WTC11 (cell line): ENCODE measurements at regions not wholly inside any gene's neighbourhood (a gene's known extent, or its start where the extent isn't known, plus 50 kb on each side); places are given as distances from the start of the nearest gene placed in this dataset.

Source experiments
- ATAC-seq: fragments of 200-7000 bp; cut with Tn5 transposase; 2 replicates; pipeline ENCODE4 v1.10.0; 2021; ENCODE audit warnings: mild to moderate bottlenecking, moderate library complexity
- CTCF ChIA-PET: fragments of 300-600 bp; sonication (Branson Sonifier 250); formaldehyde crosslinking; loops from one replicate; lab custom pipeline; 2021; ENCODE audit warnings: antibody characterized with exemption; lab: Charles Lee
- POLR2A ChIA-PET: fragments of 350-600 bp; sonication (Branson Sonifier 250); formaldehyde crosslinking; loops from one replicate; lab custom pipeline; 2021; ENCODE audit warnings: antibody characterized with exemption; lab: Charles Lee
- DNase-seq: peaks from one replicate; pipeline ENCODE4 v3.0.0; 2021; ENCODE audit warnings: low spot score
- H3K27ac Mint-ChIP-seq: 2 replicates; pipeline ENCODE4 v1.8.0; 2021; ENCODE audit warnings: mixed read lengths
- H3K27me3 Mint-ChIP-seq: 2 replicates; pipeline ENCODE4 v1.8.0; 2021; ENCODE audit warnings: low read depth, mild to moderate bottlenecking, moderate library complexity, mixed read lengths
- H3K36me3 Mint-ChIP-seq: 2 replicates; pipeline ENCODE4 v1.8.0; 2021; ENCODE audit warnings: mixed read lengths
- H3K4me1 Mint-ChIP-seq: 2 replicates; pipeline ENCODE4 v1.8.0; 2022; ENCODE audit warnings: mixed read lengths
- H3K4me3 Mint-ChIP-seq: 2 replicates; pipeline ENCODE4 v1.8.0; 2021; ENCODE audit warnings: mild to moderate bottlenecking, moderate library complexity, mixed read lengths
- H3K9me3 Mint-ChIP-seq: 2 replicates; pipeline ENCODE4 v1.8.0; 2021; ENCODE audit warnings: mixed read lengths
- CTCF ChIP-seq: fragments of 200-600 bp; IDR thresholded peaks from 2 replicates; pipeline ENCODE4 v1.8.0; 2022; ENCODE audit warnings: antibody characterized with exemption
- GTF2I ChIP-seq: fragments of 250-450 bp; sonication (Bioruptor Pico); conservative IDR thresholded peaks from 2 replicates; pipeline ENCODE4 v1.4.0; 2021; ENCODE audit warnings: mild to moderate bottlenecking
- KAT7 ChIP-seq: sonication (generic); formaldehyde crosslinking; IDR thresholded peaks from 2 replicates; pipeline ENCODE4 v1.8.1; 2023; ENCODE audit warnings: missing genetic modification reagents, mild to moderate bottlenecking, borderline replicate concordance
- MYBL2 ChIP-seq: sonication (generic); formaldehyde crosslinking; IDR thresholded peaks from 2 replicates; pipeline ENCODE4 v1.8.1; 2023; ENCODE audit warnings: mild to moderate bottlenecking, moderate library complexity, missing genetic modification reagents
- NFE2L1 ChIP-seq: sonication (generic); formaldehyde crosslinking; IDR thresholded peaks from 2 replicates; pipeline ENCODE4 v1.8.1; 2023; ENCODE audit warnings: missing genetic modification reagents
- NFYB ChIP-seq: sonication (generic); formaldehyde crosslinking; conservative IDR thresholded peaks from 2 replicates; pipeline ENCODE4 v1.8.0; 2022; ENCODE audit warnings: low read depth, missing genetic modification reagents
- PRRX2 ChIP-seq: fragments of 250-450 bp; sonication (Bioruptor Pico); IDR thresholded peaks from 2 replicates; pipeline ENCODE4 v1.8.0; 2021; ENCODE audit warnings: mild to moderate bottlenecking
- RELA ChIP-seq: sonication (generic); formaldehyde crosslinking; IDR thresholded peaks from 2 replicates; pipeline ENCODE4 v1.8.1; 2022; ENCODE audit warnings: missing genetic modification reagents, mild to moderate bottlenecking, borderline replicate concordance
- RORB ChIP-seq: fragments of 250-450 bp; sonication (Bioruptor Pico); IDR thresholded peaks from 2 replicates; pipeline ENCODE4 v1.9.0; 2021; ENCODE audit warnings: mild to moderate bottlenecking
- SMAD4 ChIP-seq: sonication (generic); formaldehyde crosslinking; IDR thresholded peaks from 2 replicates; pipeline ENCODE4 v1.8.0; 2022; ENCODE audit warnings: mild to moderate bottlenecking, missing genetic modification reagents
- TEAD4 ChIP-seq: sonication (generic); formaldehyde crosslinking; IDR thresholded peaks from 2 replicates; pipeline ENCODE4 v1.8.0; 2022; ENCODE audit warnings: mild to moderate bottlenecking, missing genetic modification reagents
- ZNF281 ChIP-seq: sonication (generic); formaldehyde crosslinking; IDR thresholded peaks from 2 replicates; pipeline ENCODE4 v1.8.0; 2023; ENCODE audit warnings: mild to moderate bottlenecking, missing genetic modification reagents
- ZNF423 ChIP-seq: fragments of 250-450 bp; sonication (Bioruptor Pico); IDR thresholded peaks from 2 replicates; pipeline ENCODE4 v2.1.2; 2022; ENCODE audit warnings: mild to moderate bottlenecking, moderate library complexity
- ZNF671 ChIP-seq: fragments of 250-450 bp; sonication (Bioruptor Pico); IDR thresholded peaks from 2 replicates; pipeline ENCODE4 v1.8.0; 2021; ENCODE audit warnings: mild to moderate bottlenecking
- TF ChIP-seq, protein P1 (sequence below): sonication (generic); formaldehyde crosslinking; IDR thresholded peaks from 2 replicates; pipeline ENCODE4 v1.8.1; 2023; ENCODE audit warnings: mild to moderate bottlenecking, missing genetic modification reagents, borderline replicate concordance
- TF ChIP-seq, protein P2 (sequence below): sonication (generic); formaldehyde crosslinking; IDR thresholded peaks from 2 replicates; pipeline ENCODE4 v1.8.0; 2022; ENCODE audit warnings: mild to moderate bottlenecking, missing genetic modification reagents
- TF ChIP-seq, protein P3 (sequence below): sonication (generic); formaldehyde crosslinking; IDR thresholded peaks from 2 replicates; pipeline ENCODE4 v1.8.1; 2022; ENCODE audit warnings: mild to moderate bottlenecking, missing genetic modification reagents, moderate library complexity, borderline replicate concordance
- TF ChIP-seq, protein P4 (sequence below): sonication (generic); formaldehyde crosslinking; IDR thresholded peaks from 2 replicates; pipeline ENCODE4 v1.8.0; 2023; ENCODE audit warnings: missing genetic modification reagents
- TF ChIP-seq, protein P5 (sequence below): sonication (generic); formaldehyde crosslinking; IDR thresholded peaks from 2 replicates; pipeline ENCODE4 v1.8.0; 2022; ENCODE audit warnings: mild to moderate bottlenecking, missing genetic modification reagents
- TF ChIP-seq, protein P6 (sequence below): fragments of 250-450 bp; sonication (Bioruptor Pico); IDR thresholded peaks from 2 replicates; pipeline ENCODE4 v1.8.0; 2021; ENCODE audit warnings: mild to moderate bottlenecking

DNA sequence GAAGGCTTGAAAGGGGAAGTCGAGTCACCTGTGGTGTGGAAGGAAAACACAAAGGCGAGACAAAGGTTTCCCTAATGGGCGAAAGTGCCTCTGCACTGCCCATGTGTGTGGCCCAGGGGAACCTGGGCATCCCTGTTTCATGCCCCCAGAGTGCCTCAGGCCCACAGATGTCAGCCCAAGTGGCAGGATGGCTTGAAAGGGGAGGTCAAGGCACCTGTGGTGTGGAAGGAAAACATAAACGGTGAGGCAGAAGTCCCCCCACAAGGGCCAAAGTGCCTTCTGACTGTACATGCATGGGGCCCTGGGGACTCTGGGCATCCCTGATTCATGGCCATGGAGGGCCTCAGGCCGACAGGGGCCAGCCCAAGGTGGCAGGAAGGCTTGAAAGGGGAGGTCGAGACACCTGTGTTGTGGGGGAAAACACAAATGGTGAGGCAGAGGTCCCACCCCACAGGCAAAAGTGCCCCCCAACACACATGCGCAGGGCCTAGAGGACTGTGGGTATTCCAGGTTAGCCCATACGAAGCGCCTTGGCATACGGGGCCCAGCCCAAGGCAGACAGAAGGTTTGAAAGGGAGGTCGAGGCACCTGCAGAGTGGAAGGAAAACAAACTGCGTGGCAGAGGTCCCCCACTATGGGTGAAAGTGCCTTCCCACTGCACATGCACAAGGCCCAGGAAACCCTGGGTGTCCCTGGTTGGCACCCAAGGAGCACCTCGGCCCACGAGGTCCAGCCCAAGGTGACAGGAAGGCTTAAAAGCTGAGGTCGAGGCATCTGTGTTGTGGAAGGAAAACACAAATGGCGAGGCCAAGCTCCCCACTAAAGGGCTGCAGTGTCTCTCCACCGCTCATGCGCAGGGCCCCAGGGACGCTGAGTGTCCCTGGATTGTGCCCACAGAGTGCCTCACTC is 382.3 kb downstream of the ALG10 start:
- peaks cover 20% of the 10 kb centered on the region for H3K27me3 Mint-ChIP-seq
- H3K4me3 Mint-ChIP-seq: no peak overlapping the region
- ATAC-seq (no peak), DNase-seq (no peak)
- TF ChIP-seq KAT7: no peak
- TF ChIP-seq SMAD4: no peak
- TF ChIP-seq NFYB (CRISPR knock-in tag): no peak
- no peak for TF ChIP-seq TEAD4 (CRISPR knock-in tag)
- TF ChIP-seq, protein P1, sequence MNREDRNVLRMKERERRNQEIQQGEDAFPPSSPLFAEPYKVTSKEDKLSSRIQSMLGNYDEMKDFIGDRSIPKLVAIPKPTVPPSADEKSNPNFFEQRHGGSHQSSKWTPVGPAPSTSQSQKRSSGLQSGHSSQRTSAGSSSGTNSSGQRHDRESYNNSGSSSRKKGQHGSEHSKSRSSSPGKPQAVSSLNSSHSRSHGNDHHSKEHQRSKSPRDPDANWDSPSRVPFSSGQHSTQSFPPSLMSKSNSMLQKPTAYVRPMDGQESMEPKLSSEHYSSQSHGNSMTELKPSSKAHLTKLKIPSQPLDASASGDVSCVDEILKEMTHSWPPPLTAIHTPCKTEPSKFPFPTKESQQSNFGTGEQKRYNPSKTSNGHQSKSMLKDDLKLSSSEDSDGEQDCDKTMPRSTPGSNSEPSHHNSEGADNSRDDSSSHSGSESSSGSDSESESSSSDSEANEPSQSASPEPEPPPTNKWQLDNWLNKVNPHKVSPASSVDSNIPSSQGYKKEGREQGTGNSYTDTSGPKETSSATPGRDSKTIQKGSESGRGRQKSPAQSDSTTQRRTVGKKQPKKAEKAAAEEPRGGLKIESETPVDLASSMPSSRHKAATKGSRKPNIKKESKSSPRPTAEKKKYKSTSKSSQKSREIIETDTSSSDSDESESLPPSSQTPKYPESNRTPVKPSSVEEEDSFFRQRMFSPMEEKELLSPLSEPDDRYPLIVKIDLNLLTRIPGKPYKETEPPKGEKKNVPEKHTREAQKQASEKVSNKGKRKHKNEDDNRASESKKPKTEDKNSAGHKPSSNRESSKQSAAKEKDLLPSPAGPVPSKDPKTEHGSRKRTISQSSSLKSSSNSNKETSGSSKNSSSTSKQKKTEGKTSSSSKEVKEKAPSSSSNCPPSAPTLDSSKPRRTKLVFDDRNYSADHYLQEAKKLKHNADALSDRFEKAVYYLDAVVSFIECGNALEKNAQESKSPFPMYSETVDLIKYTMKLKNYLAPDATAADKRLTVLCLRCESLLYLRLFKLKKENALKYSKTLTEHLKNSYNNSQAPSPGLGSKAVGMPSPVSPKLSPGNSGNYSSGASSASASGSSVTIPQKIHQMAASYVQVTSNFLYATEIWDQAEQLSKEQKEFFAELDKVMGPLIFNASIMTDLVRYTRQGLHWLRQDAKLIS (CRISPR knock-in tag): no peak
- TF ChIP-seq ZNF671 (CRISPR knock-in tag): no peak
- no peak for TF ChIP-seq RELA (CRISPR knock-in tag)
- TF ChIP-seq, protein P2, sequence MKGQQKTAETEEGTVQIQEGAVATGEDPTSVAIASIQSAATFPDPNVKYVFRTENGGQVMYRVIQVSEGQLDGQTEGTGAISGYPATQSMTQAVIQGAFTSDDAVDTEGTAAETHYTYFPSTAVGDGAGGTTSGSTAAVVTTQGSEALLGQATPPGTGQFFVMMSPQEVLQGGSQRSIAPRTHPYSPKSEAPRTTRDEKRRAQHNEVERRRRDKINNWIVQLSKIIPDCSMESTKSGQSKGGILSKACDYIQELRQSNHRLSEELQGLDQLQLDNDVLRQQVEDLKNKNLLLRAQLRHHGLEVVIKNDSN (CRISPR knock-in tag): no peak
- TF ChIP-seq, protein P3, sequence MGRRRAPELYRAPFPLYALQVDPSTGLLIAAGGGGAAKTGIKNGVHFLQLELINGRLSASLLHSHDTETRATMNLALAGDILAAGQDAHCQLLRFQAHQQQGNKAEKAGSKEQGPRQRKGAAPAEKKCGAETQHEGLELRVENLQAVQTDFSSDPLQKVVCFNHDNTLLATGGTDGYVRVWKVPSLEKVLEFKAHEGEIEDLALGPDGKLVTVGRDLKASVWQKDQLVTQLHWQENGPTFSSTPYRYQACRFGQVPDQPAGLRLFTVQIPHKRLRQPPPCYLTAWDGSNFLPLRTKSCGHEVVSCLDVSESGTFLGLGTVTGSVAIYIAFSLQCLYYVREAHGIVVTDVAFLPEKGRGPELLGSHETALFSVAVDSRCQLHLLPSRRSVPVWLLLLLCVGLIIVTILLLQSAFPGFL (CRISPR knock-in tag): no peak
- TF ChIP-seq ZNF423 (CRISPR knock-in tag): no peak
- no peak for TF ChIP-seq GTF2I (CRISPR knock-in tag)
- TF ChIP-seq RORB (CRISPR knock-in tag): no peak
- TF ChIP-seq, protein P4, sequence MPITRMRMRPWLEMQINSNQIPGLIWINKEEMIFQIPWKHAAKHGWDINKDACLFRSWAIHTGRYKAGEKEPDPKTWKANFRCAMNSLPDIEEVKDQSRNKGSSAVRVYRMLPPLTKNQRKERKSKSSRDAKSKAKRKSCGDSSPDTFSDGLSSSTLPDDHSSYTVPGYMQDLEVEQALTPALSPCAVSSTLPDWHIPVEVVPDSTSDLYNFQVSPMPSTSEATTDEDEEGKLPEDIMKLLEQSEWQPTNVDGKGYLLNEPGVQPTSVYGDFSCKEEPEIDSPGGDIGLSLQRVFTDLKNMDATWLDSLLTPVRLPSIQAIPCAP (CRISPR knock-in tag): no peak
- TF ChIP-seq MYBL2 (CRISPR knock-in tag): no peak
- no peak for TF ChIP-seq PRRX2 (CRISPR knock-in tag)
- TF ChIP-seq ZNF281 (CRISPR knock-in tag): no peak
- TF ChIP-seq NFE2L1 (CRISPR knock-in tag): no peak
- TF ChIP-seq CTCF: no peak
- TF ChIP-seq, protein P5, sequence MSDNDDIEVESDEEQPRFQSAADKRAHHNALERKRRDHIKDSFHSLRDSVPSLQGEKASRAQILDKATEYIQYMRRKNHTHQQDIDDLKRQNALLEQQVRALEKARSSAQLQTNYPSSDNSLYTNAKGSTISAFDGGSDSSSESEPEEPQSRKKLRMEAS (CRISPR knock-in tag): no peak
- TF ChIP-seq, protein P6, sequence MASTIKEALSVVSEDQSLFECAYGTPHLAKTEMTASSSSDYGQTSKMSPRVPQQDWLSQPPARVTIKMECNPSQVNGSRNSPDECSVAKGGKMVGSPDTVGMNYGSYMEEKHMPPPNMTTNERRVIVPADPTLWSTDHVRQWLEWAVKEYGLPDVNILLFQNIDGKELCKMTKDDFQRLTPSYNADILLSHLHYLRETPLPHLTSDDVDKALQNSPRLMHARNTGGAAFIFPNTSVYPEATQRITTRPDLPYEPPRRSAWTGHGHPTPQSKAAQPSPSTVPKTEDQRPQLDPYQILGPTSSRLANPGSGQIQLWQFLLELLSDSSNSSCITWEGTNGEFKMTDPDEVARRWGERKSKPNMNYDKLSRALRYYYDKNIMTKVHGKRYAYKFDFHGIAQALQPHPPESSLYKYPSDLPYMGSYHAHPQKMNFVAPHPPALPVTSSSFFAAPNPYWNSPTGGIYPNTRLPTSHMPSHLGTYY: no peak
- POLR2A ChIA-PET: no interaction called here
- H3K4me1 Mint-ChIP-seq: no peaks in the 10 kb centered on the region
- H3K36me3 Mint-ChIP-seq: peaks cover 74% of the 10 kb centered on the region
- CTCF ChIA-PET: no interaction called here
- H3K9me3 Mint-ChIP-seq: peaks cover 61% of the 10 kb centered on the region
- no peak overlapping the region for H3K27ac Mint-ChIP-seq
